OCI-LY1 (cell line): ENCODE measurements at regions not wholly inside any gene's neighbourhood (a gene's known extent, or its start where the extent isn't known, plus 50 kb on each side); places are given as distances from the start of the nearest gene placed in this dataset.

Source experiments
- H2AFZ ChIP-seq: fragments of 200-600 bp; sonication (generic), shearing (Covaris generic); 2 replicates; pipeline ENCODE4 v1.6.0; 2014; ENCODE audit warnings: antibody characterized with exemption, mild to moderate bottlenecking, low read length
- H3F3A ChIP-seq: fragments of 200-600 bp; sonication (generic), shearing (Covaris generic); 2 replicates; pipeline ENCODE4 v1.6.0; 2014; ENCODE audit warnings: mild to moderate bottlenecking, antibody characterized with exemption, low read length, moderate library complexity; ENCODE audit not compliant: insufficient read depth
- H3K27ac ChIP-seq: fragments of 200-600 bp; sonication (generic); 2 replicates; pipeline ENCODE4 v1.5.1; 2014; ENCODE audit warnings: low read length, mixed run types, mild to moderate bottlenecking, low read depth; ENCODE audit not compliant: poor library complexity, severe bottlenecking
- H3K27me3 ChIP-seq: fragments of 200-600 bp; sonication (generic); 2 replicates; pipeline ENCODE4 v1.6.0; 2014; ENCODE audit warnings: antibody characterized with exemption, mild to moderate bottlenecking, low read length, moderate library complexity; ENCODE audit not compliant: insufficient read depth
- H3K36me3 ChIP-seq: fragments of 200-600 bp; sonication (generic); 2 replicates; pipeline ENCODE4 v1.6.1; 2014; ENCODE audit warnings: mild to moderate bottlenecking, antibody characterized with exemption, low read length, moderate library complexity, mixed read lengths; ENCODE audit not compliant: insufficient read depth
- H3K4me1 ChIP-seq: fragments of 200-600 bp; sonication (generic); 2 replicates; pipeline ENCODE4 v1.5.1; 2014; ENCODE audit warnings: mild to moderate bottlenecking, low read length, moderate library complexity; ENCODE audit not compliant: insufficient read depth, severe bottlenecking
- H3K4me2 ChIP-seq: fragments of 200-600 bp; sonication (generic), shearing (Covaris generic); 2 replicates; pipeline ENCODE4 v1.6.1; 2014; ENCODE audit warnings: low read length
- H3K4me3 ChIP-seq: fragments of 200-600 bp; sonication (generic); 2 replicates; pipeline ENCODE4 v1.5.1; 2014; ENCODE audit warnings: low read length, low read depth, mild to moderate bottlenecking, mixed read lengths; ENCODE audit not compliant: poor library complexity, severe bottlenecking
- H3K79me2 ChIP-seq: fragments of 200-600 bp; shearing (Covaris generic); 2 replicates; pipeline ENCODE4 v1.6.1; 2016; ENCODE audit warnings: mixed run types, low read length, mixed read lengths; ENCODE audit not compliant: insufficient read depth
- H3K9ac ChIP-seq: fragments of 200-600 bp; sonication (generic), shearing (Covaris generic); 2 replicates; pipeline ENCODE4 v1.6.1; 2014; ENCODE audit warnings: mild to moderate bottlenecking, low read length, mixed read lengths
- H3K9me2 ChIP-seq: fragments of 200-600 bp; sonication (generic), shearing (Covaris generic); 2 replicates; pipeline ENCODE4 v1.6.1; 2014; ENCODE audit warnings: low read depth, mild to moderate bottlenecking, low read length, mixed read lengths
- H3K9me3 ChIP-seq: fragments of 200-600 bp; shearing (Covaris generic); 2 replicates; pipeline ENCODE4 v1.6.1; 2014; ENCODE audit warnings: low read length, mixed read lengths
- H4K20me1 ChIP-seq: fragments of 200-600 bp; sonication (generic), shearing (Covaris generic); 2 replicates; pipeline ENCODE4 v1.6.0; 2016; ENCODE audit warnings: mild to moderate bottlenecking, low read length; ENCODE audit not compliant: insufficient read depth
- CTCF ChIP-seq: fragments of 200-600 bp; sonication (generic), shearing (Covaris generic); IDR thresholded peaks from 2 replicates; pipeline ENCODE4 v1.5.1; 2017; ENCODE audit warnings: mild to moderate bottlenecking, antibody characterized with exemption, low read length, moderate library complexity, mixed read lengths
- EZH2 ChIP-seq: fragments of 200-600 bp; sonication (generic), shearing (Covaris generic); IDR thresholded peaks from 2 replicates; pipeline ENCODE4 v1.8.0; 2017; ENCODE audit warnings: borderline replicate concordance, mixed run types, mild to moderate bottlenecking, antibody characterized with exemption, low read length, moderate library complexity, mixed read lengths

- Histone ChIP-seq H3K9me3 (0 out of 2 replicates have a peak, but pooled peaks cover 2% of the 10 kb centered on the region), H2AFZ (no peak overlapping the region)
These were observed 123.2 kb downstream of the RTP4 start for GRCh38 chr3:187491371-187491770.

GRCh38 chr3:187490366-187490765 is 122.2 kb downstream of the RTP4 start:
- Histone ChIP-seq H3K4me3 (no peak overlapping the region), H3K9ac (no peak overlapping the region), H3K36me3 (no peaks in the 10 kb centered on the region), H3K79me2 (no peaks in the 10 kb centered on the region), H3K4me1 (no peaks in the 10 kb centered on the region), H3K9me3 (0 out of 2 replicates have a peak, but pooled peaks cover 2% of the 10 kb centered on the region), H3K4me2 (no peak overlapping the region), H2AFZ (no peak overlapping the region), H3K9me2 (no peaks in the 10 kb centered on the region), H3K27ac (no peak overlapping the region), H4K20me1 (no peaks in the 10 kb centered on the region), H3K27me3 (no peaks in the 10 kb centered on the region), H3F3A (no peaks in the 10 kb centered on the region)
- TF ChIP-seq EZH2 (no peak), CTCF (no peak)

More at GRCh38 chr3:187491371-187491770, 123.2 kb downstream of the RTP4 start:
- H3K4me2 ChIP-seq = no peak overlapping the region
- H3K79me2 ChIP-seq = no peaks in the 10 kb centered on the region
- H3K27ac ChIP-seq = no peak overlapping the region
- no peak overlapping the region for H3K4me3 ChIP-seq
- H3K36me3 ChIP-seq = no peaks in the 10 kb centered on the region
- H4K20me1 ChIP-seq = no peaks in the 10 kb centered on the region
- no peaks in the 10 kb centered on the region for H3F3A ChIP-seq
- no peak overlapping the region for H3K9ac ChIP-seq
- no peaks in the 10 kb centered on the region for H3K9me2 ChIP-seq
- no peaks in the 10 kb centered on the region for H3K4me1 ChIP-seq
- H3K27me3 ChIP-seq = no peaks in the 10 kb centered on the region
- no peak for TF ChIP-seq CTCF
- no peak for TF ChIP-seq EZH2

GRCh38 chr3:187484547-187485295 is 116.5 kb downstream of the RTP4 start:
- Histone ChIP-seq H3F3A (no peaks in the 10 kb centered on the region), H3K36me3 (no peaks in the 10 kb centered on the region), H3K4me3 (no peak overlapping the region), H3K4me2 (no peak overlapping the region), H3K9me3 (no peaks in the 10 kb centered on the region), H2AFZ (no peak overlapping the region), H3K79me2 (no peaks in the 10 kb centered on the region), H3K4me1 (no peaks in the 10 kb centered on the region), H3K9me2 (no peaks in the 10 kb centered on the region), H3K9ac (no peak overlapping the region), H3K27ac (no peak overlapping the region), H4K20me1 (no peaks in the 10 kb centered on the region), H3K27me3 (no peaks in the 10 kb centered on the region)
- TF ChIP-seq EZH2 (no peak), CTCF (no peak)
